HEK293T (cell line): ENCODE measurements at regions not wholly inside any gene's neighbourhood (a gene's known extent, or its start where the extent isn't known, plus 50 kb on each side); places are given as distances from the start of the nearest gene placed in this dataset.

Source experiments
- BHLHE40 ChIP-seq: fragments of 450-650 bp; IDR thresholded peaks from 2 replicates; pipeline ENCODE4 v1.6.1; 2016; ENCODE audit warnings: mild to moderate bottlenecking, moderate library complexity, borderline replicate concordance
- CTBP1 ChIP-seq: fragments of 450-650 bp; IDR thresholded peaks from 2 replicates; pipeline ENCODE4 v1.6.1; 2016; ENCODE audit warnings: borderline replicate concordance
- L3MBTL2 ChIP-seq: fragments of 450-650 bp; conservative IDR thresholded peaks from 2 replicates; pipeline ENCODE4 v1.6.1; 2016; ENCODE audit warnings: mild to moderate bottlenecking

- TF ChIP-seq L3MBTL2 (0 out of 2 replicates have a peak, but pooled peaks have one; percentile 21), CTBP1 (no peak), BHLHE40 (no peak)
Observed at GRCh38 chr11:11735586-11735985, 106.2 kb upstream of the USP47 start.
